ENCODE measurements at regions not wholly inside any gene's neighbourhood (a gene's known extent, or its start where the extent isn't known, plus 50 kb on each side); places are given as distances from the start of the nearest gene placed in this dataset.

DNA sequence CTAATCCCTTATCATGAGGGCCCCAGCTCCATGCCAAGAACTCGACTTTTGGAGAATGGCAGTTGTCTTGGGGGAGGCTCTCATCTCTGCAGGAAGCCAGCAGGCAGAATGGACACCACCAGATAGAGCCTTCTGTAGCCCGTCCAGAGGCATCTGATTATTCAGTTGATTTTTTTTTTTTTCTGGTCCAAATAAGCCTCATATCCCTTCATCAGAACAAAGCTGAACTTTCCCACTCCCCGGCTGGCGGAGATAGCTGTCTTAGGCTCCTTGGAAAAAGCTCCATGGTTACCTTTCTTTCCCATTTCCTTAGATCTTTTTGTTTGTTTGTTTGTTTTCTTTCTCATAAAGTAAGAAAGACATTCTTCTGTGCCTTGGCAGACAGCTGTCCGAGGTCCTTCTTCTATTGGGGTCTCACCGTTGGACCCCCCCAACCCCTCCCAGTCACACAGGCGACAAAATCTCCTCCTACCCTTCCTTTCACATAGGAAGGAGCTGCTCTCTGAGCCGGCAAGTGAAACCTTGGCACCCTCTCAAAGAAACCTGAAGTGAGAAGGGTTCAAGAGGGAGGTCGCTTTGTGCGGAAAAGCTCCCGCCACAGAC is 278.5 kb downstream of the RPS6KC1 start:
- no peak overlapping the region for H3K4me2 ChIP-seq
- no peaks in the 10 kb centered on the region for H3K79me2 ChIP-seq (ENCODE audit: insufficient read depth, low read depth)
- H3K4me3 ChIP-seq (IDR thresholded peaks at IDR 0.05; ENCODE audit: insufficient read depth, low read depth, low read length) = no peak overlapping the region
- H3K27ac ChIP-seq = no peak overlapping the region
- TF ChIP-seq, protein P1, sequence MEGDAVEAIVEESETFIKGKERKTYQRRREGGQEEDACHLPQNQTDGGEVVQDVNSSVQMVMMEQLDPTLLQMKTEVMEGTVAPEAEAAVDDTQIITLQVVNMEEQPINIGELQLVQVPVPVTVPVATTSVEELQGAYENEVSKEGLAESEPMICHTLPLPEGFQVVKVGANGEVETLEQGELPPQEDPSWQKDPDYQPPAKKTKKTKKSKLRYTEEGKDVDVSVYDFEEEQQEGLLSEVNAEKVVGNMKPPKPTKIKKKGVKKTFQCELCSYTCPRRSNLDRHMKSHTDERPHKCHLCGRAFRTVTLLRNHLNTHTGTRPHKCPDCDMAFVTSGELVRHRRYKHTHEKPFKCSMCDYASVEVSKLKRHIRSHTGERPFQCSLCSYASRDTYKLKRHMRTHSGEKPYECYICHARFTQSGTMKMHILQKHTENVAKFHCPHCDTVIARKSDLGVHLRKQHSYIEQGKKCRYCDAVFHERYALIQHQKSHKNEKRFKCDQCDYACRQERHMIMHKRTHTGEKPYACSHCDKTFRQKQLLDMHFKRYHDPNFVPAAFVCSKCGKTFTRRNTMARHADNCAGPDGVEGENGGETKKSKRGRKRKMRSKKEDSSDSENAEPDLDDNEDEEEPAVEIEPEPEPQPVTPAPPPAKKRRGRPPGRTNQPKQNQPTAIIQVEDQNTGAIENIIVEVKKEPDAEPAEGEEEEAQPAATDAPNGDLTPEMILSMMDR (conservative IDR thresholded peaks at IDR 0.05; ENCODE audit: low read depth, low read length) = no peak
- H3K36me3 ChIP-seq (ENCODE audit: insufficient read depth) = no peaks in the 10 kb centered on the region
- H4K20me1 ChIP-seq (ENCODE audit: insufficient read depth) = no peaks in the 10 kb centered on the region
- H3K27me3 ChIP-seq (ENCODE audit: insufficient read depth, low read depth) = no peaks in the 10 kb centered on the region
- H2AFZ ChIP-seq (ENCODE audit: low read depth) = no peak overlapping the region
- no peaks in the 10 kb centered on the region for H3K4me1 ChIP-seq (ENCODE audit: low read depth, poor library complexity, severe bottlenecking)
- no peak overlapping the region for H3K9ac ChIP-seq

DNA sequence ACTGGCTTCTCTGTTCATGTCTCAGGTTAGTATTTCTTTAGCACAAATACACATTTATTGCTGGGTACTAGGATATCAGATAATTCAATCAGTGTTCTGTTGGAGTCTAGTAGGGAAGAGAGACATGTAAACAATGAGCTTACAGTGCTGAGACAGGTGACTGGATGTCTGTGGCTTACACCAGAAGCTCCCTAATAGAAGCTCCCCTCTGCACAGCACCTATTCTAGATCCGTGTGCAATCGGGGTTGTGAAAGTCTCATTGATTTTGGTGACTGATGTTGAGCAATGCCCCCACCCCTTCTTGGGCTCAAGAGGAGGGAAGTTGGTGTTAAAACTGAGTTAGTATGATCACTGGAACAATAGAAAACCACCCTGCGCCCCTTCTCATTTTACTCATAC is 279.2 kb downstream of the RPS6KC1 start:
- Histone ChIP-seq H3K27ac (no peak overlapping the region), H3K36me3 (ENCODE audit: insufficient read depth) (no peaks in the 10 kb centered on the region), H3K79me2 (ENCODE audit: insufficient read depth, low read depth) (no peaks in the 10 kb centered on the region), H3K27me3 (ENCODE audit: insufficient read depth, low read depth) (no peaks in the 10 kb centered on the region), H3K4me1 (ENCODE audit: low read depth, poor library complexity, severe bottlenecking) (no peaks in the 10 kb centered on the region), H3K4me3 (IDR thresholded peaks at IDR 0.05; ENCODE audit: insufficient read depth, low read depth, low read length) (no peak overlapping the region), H3K9ac (no peak overlapping the region), H3K4me2 (no peak overlapping the region), H4K20me1 (ENCODE audit: insufficient read depth) (no peaks in the 10 kb centered on the region), H2AFZ (ENCODE audit: low read depth) (no peak overlapping the region)
- TF ChIP-seq, protein P1 (conservative IDR thresholded peaks at IDR 0.05; ENCODE audit: low read depth, low read length) = no peak

DNA sequence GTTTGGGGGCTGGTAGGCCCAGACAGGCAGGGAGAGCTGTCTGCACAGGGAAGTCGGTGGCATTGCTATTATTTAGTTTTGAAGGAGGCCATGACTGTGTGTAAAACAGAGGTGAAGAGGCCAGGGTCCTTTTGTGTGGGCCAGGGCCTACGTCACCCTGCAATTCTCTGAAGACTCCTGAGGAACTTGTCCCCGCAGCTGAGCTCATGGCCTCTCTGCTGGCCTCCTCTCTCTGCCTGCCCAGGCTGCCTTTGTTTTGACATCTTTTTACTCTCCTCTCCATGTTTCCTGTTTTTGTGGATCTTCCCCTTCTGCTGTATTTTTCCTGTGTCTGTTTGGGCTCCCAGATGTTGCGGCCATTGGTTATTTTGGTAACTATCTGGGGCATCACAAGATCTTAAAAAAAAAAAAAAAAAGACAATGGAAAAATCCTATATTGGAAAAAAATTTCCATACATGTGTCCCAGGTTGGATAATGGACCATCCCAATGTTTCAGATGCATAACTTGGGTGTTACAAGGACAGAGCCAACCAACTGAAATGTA is 280.7 kb downstream of the RPS6KC1 start:
- TF ChIP-seq, protein P1 (conservative IDR thresholded peaks at IDR 0.05; ENCODE audit: low read depth, low read length) = no peak
- Histone ChIP-seq H3K27me3 (ENCODE audit: insufficient read depth, low read depth) (no peaks in the 10 kb centered on the region), H2AFZ (ENCODE audit: low read depth) (no peak overlapping the region), H3K9ac (no peak overlapping the region), H3K4me2 (no peak overlapping the region), H3K36me3 (ENCODE audit: insufficient read depth) (no peaks in the 10 kb centered on the region), H4K20me1 (ENCODE audit: insufficient read depth) (no peaks in the 10 kb centered on the region), H3K79me2 (ENCODE audit: insufficient read depth, low read depth) (no peaks in the 10 kb centered on the region), H3K4me3 (IDR thresholded peaks at IDR 0.05; ENCODE audit: insufficient read depth, low read depth, low read length) (no peak overlapping the region), H3K4me1 (ENCODE audit: low read depth, poor library complexity, severe bottlenecking) (no peaks in the 10 kb centered on the region), H3K27ac (no peak overlapping the region)

DNA sequence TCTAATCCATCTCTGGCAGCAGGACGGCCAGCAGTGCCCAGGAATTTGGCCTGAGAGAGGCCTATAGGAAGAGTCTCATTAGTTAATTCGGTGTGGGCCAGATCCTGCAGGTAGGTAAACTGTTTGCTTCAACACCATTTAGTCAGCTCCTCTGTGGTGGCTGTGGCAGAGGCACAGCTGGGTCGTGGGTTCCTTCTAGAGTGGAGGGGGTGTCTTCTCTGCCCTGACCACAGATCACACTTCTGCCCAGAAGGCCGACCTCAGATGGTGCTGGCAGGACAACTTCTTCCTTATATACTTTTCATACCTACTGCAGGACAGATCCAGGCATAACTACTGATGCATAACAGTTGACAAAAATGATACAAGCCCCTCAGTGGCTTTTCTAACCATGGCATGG is 281.4 kb downstream of the RPS6KC1 start:
- H3K4me3 ChIP-seq (IDR thresholded peaks at IDR 0.05; ENCODE audit: insufficient read depth, low read depth, low read length) = no peak overlapping the region
- H4K20me1 ChIP-seq (ENCODE audit: insufficient read depth) = no peaks in the 10 kb centered on the region
- no peaks in the 10 kb centered on the region for H3K36me3 ChIP-seq (ENCODE audit: insufficient read depth)
- H3K27ac ChIP-seq = no peak overlapping the region
- no peaks in the 10 kb centered on the region for H3K4me1 ChIP-seq (ENCODE audit: low read depth, poor library complexity, severe bottlenecking)
- H3K9ac ChIP-seq = no peak overlapping the region
- no peaks in the 10 kb centered on the region for H3K27me3 ChIP-seq (ENCODE audit: insufficient read depth, low read depth)
- no peaks in the 10 kb centered on the region for H3K79me2 ChIP-seq (ENCODE audit: insufficient read depth, low read depth)
- H3K4me2 ChIP-seq = no peak overlapping the region
- TF ChIP-seq, protein P1 (conservative IDR thresholded peaks at IDR 0.05; ENCODE audit: low read depth, low read length) = no peak
- no peak overlapping the region for H2AFZ ChIP-seq (ENCODE audit: low read depth)

All from KMS-11 (cell line).